T1000 (cell line): ENCODE measurements at regions not wholly inside any gene's neighbourhood (a gene's known extent, or its start where the extent isn't known, plus 50 kb on each side); places are given as distances from the start of the nearest gene placed in this dataset.

Experiments
- DNase-seq: peaks from one replicate; lab custom pipeline; 2025; ENCODE audit warnings: mixed read lengths; lab: John Stamatoyannopoulos, UW

DNA sequence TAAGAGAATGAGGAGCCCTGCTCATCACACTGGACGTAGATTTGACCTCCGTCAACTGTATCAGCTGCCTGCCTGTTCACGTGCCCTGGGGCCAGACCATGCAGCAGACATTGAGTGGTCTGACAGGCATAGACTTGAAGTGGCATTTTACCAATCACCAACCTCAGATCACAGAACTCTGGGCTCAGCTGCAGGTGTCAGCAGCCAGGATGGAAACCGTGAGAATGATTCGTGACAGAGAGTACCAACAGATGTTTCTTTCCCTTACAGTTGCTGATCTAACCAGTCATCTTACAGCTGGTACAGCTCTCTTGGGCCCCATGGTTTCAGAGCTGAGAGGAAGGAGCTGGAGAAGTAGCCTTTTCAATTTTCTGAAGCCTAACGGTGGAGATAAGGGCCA is 148.9 kb downstream of the EN1 start:
- no peak for DNase-seq

DNA sequence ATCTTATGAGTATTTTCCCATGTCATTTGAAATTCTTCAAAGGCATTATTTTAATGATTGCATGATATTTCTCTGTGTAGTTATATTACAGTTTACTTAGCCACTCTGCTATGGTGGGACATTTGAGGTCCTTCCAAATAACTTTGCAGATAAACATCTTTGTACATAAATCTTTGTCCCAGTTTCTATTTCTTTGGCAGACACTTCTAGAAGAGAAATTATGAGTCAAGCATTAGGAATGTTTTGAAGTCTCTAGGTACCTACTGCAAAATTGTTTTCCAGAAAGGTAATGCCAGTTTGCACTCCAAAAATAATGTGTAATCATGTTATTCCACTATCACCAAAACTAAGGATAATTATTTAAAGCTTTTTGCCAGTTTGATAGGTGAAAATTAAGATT is 149.7 kb downstream of the EN1 start:
- no peak for DNase-seq

DNA sequence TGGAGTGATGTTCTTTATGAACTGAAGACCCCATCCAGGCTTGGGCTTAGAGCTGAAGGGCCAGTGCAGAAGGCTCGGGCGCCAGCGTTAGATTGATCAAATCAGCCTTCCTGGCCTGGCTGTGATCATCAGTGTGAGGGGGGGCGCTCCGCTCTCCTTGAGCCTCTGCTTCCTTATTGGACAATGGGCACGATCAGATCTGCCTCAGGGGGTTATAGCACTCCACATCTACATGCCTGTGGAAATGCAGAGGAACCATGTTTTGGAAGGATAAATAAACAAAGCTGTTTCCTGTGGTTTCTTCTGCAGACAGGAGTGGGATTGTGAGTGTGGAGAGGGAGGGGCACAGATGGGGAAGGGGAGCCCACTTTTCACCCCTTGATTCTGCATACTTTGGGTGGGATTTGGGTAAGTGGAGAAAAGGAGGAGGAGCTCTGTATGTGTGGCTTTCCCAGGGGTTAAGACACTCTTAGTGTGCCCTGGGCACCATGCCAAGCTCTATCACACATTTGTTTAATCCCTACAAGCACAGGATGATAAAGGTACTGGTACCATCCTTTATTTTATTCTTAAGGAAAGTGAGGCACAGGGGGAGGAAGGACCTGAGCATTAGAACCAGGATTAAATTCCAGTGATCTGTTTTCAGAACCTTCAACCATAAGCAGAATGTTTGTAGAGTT is 150.5 kb downstream of the EN1 start:
- no peak for DNase-seq

DNA sequence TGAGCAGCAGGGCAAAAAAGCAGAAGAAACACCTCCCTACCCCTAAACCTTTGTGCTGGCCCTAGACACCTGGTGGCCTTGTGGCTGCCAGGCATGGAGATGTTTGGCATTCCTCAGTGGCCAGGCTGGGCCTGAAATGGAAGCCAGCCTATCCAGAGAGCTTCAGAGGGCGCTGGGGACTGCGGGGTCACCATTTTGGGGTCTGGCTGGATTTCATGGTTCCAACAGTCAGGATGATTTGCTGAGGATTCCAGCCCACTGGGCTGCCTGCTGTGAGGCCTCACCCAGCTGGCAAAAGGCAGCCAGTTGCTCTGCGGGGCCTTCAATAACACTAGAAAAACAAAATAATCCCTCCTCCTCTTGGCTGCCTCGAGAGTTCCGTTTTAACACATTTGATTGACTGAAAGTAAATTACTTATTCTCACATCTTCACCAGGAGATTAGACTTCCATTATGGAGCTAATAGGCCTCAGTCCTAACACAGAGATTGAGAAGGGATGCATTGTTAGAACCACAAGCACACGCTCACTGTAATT is 154.1 kb downstream of the EN1 start:
- no peak for DNase-seq

DNA sequence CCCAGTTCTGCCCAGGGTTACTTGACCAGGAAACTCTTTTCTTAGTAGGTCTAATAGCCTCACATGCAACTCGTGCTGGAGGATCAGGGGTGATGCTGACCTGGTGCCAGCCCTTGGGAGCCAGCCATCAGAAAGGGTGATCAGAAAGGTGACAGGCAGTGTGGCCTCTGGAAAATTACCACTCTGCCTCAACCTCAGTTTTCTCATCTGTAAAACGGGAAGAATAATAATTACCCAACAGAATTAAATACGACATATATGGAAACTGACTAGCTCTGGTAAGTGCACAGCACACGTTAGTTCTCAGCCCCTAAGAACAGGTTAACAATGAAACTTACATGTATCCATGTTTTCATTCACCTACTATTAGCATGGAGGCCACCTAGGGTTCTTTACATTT is 157.6 kb downstream of the EN1 start:
- no peak for DNase-seq

DNA sequence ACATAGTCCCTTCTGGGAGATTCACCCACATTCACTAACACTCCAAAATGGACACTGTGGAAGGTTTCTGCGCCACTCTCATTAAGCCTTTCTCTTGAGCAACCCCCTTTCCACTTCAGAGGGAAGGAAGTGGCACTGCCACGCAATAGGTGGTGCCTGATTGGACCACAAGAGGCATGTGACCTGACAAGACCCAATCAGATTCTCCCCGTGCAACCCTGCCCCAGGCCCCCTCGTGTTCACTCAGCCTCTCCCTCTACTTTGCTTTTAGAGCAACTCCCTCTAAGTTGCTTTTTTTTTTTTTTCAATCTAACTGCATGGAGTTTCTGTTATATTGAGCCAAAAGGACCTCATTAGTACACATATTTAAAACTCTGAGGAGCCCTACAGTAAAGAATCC is 158.0 kb downstream of the EN1 start:
- no peak for DNase-seq

DNA sequence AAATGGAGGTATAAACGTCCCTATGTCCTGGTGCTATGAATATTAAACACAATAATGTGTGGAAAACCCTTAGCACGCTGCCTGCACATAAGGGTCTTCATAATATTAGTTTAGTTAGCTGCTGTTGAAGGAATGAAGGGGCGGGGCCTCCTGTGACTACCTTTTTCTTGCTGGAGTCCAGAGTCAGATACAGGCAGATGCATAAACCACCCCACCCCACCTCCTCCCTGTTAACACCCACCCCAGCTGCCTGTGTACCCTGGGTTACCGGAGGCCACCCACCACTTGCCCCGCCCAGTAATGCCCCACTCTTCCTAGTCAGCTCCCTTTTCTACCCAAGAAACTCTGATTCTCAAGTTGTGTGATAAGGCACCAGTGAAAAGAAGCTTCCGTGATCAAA is 158.4 kb downstream of the EN1 start:
- DNase-seq = no peak

DNA sequence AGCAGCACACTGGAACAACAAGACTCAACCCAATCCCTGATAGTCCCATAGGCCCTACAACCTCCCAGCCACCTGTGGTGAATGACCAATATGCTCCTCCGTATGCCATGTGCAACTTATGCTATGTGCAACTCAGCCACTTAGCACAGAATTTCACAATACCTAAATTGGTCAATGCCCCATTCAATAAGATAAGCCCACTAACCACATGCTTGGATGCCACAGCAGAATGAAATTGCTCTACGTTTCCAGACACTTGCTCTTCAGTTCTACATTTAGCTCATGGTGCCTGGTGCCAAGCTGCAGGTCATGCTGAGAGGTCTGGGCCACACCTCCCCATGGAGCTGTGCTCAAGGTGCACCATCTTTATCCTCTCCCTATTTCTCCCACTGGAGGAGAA is 159.8 kb downstream of the EN1 start:
- DNase-seq = no peak

DNA sequence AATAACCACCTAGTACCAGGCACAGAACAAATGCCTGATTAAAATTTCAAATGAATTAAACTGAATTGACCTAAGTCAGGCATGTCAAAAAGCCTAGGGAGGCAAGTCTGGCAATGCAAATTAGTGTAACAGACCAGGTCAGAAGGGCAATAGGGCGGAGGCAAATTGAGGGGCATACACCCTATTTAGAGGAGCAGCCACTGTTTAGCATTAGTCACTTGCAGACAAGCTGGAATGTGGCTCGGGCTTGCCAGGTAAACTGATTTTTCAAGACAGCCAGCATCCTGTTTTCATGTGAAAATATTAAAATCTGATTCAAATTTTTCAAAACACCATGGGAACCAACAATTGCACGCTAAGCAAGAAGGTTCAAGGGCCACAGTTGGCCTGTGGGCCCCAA is 160.3 kb downstream of the EN1 start:
- no peak for DNase-seq

DNA sequence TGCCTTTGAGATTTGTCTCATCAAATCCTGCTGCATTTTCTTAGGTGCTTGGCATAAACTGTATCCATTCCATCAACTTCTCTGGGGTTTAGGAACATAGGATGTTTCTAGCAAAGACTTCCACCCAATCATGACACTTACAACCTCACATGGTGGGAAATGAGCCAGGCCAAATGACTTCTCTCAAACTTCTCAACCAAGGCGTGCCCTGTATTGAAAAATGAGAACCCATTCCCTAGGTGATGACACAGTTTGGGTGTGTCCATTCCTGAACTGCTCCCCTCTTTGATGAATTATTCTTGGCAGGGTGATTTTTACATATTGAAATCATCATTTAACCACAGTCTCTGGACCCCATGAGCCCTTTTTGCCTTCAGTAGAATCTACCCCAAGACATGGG is 161.1 kb downstream of the EN1 start:
- DNase-seq = no peak

DNA sequence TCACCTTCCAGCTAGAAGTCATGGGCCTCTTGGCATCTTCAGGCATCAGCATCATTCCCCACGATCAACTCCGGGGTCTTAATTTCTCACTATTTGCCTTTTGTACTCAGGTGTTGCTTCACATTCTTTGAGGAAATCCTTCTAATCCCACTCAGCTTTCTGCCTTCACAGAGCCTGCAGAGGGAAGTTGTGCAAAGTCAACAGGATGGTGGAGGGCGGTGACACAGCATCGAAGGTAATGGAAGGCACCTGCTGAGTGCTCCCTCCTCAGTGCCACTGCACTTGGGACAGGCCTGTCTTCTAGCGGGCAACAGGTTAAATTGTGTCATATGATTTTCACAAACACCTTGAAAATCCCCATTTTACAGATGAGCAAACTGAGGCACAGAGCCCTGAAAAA is 164.0 kb downstream of the EN1 start:
- no peak for DNase-seq

DNA sequence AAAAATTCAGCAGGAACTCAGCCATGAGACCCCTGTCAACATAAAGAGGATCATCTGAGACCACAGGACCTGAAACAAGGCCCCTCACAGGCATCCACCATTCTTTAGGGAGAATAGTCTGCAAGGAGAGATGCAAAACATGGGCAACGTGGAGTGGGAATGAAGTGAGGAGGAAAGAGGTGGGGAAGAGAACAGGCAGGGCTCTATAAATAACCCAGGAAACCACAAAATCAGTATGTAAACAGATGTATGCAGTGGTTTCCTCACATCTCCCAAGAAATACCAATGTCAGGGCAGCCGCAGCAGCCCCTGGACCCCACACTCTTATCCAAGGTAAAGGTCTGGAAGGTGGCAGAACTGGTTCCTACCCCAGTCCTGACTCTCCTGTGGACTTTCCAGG is 168.5 kb downstream of the EN1 start:
- DNase-seq = no peak

DNA sequence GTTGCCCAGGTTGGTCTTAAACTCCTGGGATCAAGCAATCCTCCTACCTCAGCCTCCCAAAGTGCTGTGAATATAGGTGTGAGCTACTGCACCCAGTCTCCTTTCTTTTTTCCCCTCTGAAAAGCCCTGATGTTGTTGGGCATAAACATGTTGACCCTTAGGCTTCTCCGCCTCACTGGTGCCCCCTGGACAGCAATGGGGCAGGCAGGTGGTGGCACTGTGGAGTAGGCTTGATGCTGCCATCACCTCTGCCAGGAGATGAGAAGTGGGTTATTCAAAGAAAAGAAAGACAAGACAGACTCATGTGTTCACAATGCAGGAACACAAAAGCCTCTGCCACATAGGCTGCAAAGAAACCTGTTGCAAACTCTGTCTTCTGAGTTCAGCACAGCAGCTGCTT is 169.9 kb downstream of the EN1 start:
- DNase-seq = no peak

DNA sequence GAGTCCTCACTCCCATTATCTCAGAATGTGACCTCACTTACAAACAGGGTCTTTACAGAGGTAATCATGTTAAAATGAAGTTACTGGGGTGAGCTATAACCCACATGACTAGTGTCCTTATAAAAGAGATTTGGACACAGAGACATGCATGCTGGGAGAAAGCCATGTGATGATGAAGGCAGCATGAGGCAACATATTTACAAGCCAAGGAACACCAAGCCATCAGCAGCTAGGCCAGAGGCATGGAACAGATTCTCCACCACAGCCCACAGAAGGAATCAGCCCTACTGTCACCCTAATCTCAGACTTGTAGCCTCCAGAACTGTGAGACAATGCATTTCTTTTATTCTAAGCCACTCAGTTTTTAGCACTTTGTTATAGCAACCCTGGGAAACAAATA is 171.9 kb downstream of the EN1 start:
- DNase-seq = no peak

DNA sequence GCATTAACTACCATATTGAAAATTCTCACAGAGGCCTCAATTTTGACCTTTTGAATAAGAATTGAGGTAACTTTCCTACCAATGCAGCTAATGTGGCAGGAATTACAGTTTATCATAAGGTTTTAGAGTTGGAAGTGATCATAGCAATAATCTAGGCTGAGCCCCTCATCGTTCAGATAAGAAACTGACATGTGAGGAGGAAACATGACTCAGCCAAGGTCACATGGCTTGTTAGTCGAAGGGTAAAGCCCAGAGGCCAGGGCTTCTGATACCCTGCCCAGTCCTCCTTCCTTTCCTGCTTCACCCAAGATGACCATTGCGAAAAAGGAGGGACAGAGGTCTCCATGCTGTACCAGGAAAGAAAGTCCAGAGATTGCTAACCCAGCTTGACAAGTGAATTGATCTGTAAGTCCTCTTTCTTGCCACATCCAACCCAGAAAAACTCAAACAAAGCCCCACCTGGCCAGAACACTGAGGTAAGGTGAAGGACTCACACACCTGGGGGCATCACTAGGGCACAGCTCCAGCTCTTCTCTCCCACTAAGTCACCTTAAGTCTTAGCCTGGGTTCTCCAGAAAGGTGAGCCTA is 174.8 kb downstream of the EN1 start:
- DNase-seq = no peak

DNA sequence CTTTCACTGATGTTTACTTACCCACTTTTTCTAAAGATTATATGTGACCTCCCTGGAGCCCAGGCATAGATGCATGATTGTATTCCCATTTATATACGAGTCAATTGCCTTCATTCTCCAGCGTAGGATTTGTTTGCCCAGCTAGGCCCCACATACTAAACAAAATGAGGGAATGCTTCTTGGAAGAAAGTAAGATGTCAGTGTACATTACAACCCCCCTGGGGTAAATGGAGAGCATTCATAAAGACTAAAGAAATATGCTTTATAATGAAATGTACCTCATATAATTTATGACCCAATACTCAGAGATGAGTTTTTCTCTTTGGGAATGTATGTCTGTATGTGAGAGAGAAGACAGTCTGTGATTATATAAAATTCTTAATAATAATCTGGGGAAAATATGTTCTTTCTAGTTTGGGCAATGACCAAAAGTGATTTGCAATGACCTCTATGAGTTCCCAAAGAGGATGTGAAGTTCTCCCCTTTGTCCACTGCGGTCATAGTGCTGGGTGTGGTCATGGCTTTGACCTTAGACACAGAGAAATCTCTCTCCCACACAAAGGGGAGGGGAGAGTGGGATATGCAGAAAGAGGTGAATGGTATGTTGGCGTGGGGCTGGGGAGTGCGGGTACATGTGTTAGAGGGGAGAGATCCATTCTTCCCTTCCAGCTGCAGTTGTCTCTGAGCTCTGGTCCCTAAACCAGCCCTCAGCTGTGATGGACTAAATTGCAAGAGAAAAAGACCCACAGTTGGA is 175.6 kb downstream of the EN1 start:
- DNase-seq = no peak

DNA sequence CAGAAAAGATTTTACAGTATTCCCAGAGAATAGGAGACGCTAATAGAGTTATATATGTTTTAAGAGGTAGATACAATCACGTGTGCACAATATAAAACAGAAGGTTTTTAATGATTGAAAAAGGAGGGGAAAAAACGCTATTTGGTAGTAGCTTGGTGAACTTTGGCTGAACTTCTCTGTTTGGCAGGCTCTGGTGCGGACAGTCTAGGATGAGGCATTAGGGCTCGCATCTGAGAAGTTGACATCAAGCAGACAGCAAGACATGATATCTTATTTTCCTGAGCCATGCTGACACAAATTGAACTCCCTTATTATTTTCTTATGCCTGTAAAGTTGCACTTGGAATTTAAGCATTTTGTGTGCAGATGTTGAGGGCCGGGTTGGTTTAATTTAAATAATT is 176.6 kb downstream of the EN1 start:
- no peak for DNase-seq

DNA sequence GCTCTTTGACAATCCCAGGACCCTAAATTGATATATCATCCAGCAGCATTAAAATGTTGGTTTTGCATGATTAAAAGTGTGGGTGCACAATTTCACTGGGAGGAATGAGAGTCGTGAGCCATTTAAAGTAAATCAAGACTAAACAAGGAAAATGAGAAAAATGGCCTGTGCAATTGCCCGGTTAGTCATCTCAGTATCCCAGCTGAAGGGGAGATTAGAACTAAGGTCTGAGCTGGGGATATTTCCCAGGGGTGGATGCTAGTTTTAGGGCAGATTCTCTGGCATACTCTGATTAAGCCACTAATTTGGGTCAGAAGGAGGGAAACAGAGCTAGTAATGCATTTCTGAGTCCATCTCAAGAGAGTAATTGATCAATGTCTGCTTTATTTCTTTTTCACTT is 177.2 kb downstream of the EN1 start:
- no peak for DNase-seq

DNA sequence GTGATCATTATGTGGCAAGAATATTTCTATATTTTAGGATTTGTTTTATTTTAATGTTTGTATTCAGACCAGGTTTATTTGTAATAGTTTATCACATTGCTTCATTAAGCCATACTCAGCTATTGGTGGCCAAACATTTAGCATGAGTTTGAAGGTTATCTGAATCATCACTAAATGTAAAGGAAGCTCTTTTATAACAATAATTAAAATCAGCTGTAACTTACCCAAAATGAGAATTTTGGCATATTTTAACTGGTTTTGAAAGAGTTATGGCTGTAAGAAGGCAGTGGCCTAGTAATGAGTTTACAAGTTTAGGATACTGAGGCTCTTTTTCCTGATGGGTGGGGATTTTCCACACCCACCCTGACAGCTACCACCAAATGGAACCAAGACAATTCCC is 177.8 kb downstream of the EN1 start:
- DNase-seq = no peak

DNA sequence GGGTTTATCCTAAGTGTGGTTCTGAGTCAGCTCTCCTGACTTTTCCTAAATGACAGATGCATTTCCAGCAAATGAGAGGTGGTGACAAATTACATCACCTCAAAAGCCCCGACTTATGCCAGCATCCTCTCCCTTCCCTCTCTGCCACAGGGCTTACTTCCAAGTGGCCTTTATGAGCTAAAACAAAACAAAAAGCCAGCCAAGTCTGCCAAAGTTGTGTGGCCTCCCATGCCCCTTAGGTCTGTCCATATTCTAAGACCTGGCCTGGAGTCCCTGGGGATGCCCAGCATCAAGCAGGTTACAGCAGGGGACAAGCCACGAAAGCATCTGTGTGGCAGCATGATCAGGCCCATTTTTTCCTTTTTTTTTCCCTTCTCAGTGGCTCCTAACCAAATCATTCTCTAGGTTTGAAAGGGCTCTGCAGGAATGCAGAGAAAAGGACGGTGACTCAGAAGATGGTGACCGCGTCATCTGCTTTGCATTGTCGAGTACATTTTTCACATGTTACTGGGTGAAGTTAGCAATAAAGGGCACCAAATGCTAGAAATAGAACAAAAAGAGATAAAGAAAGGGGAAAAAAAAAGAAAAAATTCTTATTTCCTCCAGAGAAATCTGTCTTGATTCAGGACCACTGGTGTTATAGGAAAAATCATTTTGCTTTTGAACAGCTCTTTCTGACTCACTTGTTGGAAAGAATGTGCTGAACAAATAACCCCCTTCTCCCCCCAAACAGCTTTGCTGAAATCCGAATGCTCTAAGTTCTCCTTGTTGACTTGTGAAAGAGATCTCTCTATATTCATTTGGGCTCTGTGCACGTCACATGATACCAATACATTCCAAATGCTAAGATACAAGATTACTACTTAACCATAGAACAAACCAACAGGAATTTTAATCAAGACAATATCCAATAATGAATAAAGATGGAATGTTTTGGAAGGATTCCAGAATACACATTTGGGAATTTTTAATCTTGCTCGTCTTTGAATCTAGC is 178.7 kb downstream of the EN1 start:
- peak; percentile 53 for DNase-seq

DNA sequence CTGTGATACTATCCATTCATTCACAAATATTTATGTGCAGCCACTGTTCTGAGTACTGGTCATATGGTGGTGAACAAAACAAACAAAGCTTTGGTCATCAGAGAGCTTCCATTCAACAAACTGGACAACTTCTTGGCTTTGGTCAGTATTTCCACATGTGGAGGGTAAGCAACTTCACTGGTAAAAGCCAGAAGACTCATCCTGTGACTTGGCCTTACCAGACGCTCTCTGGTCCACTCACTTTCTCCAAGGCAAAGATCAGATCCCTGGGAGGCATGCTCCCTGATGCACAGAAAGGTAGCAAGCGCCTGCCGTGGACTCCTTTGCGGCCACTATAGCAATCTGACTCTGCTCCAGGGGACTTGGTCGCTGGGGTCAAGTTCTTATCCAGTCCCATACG is 179.5 kb downstream of the EN1 start:
- DNase-seq = no peak

DNA sequence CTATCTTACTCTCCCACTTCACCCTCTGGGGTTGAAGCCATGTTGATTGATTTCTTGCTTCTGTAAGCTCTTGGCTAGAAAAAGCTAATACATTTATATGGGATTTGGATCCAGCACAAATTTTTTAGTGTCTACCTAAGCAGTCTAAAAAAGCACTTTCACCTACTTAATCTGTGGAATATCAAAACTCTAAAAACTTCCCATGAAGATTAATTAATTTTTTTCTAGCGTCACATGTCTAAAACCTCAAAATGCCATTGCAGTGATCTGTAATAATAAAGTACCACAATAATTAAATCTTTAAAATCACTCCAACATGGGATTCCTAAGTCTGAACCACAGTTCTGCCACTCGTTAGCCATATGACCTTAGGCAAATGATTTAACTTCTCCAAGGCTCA is 180.1 kb downstream of the EN1 start:
- DNase-seq = no peak
